SIG-M5 treated with dmso at 0.1 percent for 504 hours (cell line): ENCODE measurements at regions not wholly inside any gene's neighbourhood (a gene's known extent, or its start where the extent isn't known, plus 50 kb on each side); places are given as distances from the start of the nearest gene placed in this dataset.
"Not testable (repeated sequence)": the region's sequence is repeated elsewhere in the genome, so short reads cannot be mapped to it uniquely, and the experiment has no call there.

Experiments
- DNase-seq: peaks from one replicate; lab custom pipeline; 2025; ENCODE audit not compliant: unreplicated experiment; lab: John Stamatoyannopoulos, UW

DNA sequence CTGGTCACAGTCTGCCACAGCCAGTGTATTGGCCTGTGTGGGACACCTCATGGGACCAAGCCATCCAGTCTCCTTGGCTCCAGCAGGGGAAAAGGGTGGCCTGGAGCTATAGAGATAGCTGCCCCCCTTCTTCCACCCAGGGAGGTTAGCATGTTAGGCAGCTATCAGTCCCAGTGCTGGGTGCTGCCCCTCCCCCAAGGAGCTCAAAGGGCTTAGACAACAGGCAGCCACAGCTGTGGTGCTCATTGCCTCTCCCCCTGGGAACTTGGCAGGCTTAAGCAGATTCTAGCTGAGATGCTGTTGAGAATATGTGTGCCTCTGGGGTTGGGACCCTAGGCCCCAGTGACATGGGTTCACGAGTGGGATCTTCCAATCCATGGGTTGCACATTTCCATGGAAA lies 226.0 kb upstream of the PTGER4 start:
- DNase-seq: no peak

- no peak for DNase-seq
Measured at GRCh38 chr5:40452874-40453624, 226.7 kb upstream of the PTGER4 start.

- no peak for DNase-seq
Measured at GRCh38 chr5:40447438-40447837, 232.3 kb upstream of the PTGER4 start.

GRCh38 chr5:40446910-40447309 lies 232.8 kb upstream of the PTGER4 start:
- DNase-seq: peak; percentile 10

DNA sequence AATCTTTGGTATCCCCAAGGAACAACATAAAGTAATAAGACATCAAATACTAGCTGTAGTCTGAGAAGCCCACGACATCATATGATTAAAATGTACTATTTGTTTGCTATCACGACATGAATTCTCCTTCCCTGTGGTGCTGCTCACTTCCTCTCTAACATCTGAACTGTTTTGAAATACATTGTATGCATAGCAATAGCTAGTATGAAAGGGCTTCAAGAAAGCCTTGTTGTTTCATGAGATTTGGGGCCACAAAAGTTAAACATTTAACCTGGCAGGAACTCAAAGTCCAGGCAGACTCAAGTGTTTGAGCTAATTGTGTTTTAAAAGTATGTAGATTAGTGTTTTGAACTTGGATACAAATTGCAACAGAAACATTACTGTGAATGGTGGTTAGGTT lies 237.4 kb upstream of the PTGER4 start:
- DNase-seq: peak; percentile 56

GRCh38 chr5:40441733-40442132 lies 238.0 kb upstream of the PTGER4 start:
- DNase-seq: no peak

- DNase-seq: no peak
Measured at GRCh38 chr5:40440746-40441145, 239.0 kb upstream of the PTGER4 start.

DNA sequence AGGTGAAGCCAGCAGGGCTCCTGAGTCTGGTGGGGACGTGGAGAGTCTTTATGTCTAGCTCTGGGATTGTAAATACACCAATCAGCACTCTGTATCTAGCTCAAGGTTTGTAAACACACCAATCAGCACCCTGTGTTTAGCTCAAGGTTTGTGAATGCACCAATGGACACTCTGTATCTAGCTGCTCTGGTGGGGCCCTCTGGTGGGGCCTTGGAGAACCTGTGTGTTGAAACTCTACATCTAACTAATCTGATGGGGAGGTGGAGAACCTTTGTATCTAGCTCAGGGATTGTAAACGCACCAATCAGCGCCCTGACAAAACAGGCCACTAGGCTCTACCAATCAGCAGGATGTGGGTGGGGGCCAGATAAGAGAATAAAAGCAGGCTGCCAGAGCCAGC lies 240.6 kb upstream of the PTGER4 start:
- DNase-seq: not testable (repeated sequence)

- DNase-seq: not testable (repeated sequence)
Measured at GRCh38 chr5:40438646-40439045, 241.1 kb upstream of the PTGER4 start.

- DNase-seq: peak; percentile 26
Measured at GRCh38 chr5:40437452-40437861, 242.3 kb upstream of the PTGER4 start.

- no peak for DNase-seq
Measured at GRCh38 chr5:40436535-40437237, 243.0 kb upstream of the PTGER4 start.

GRCh38 chr5:40435706-40436105 lies 244.0 kb upstream of the PTGER4 start:
- DNase-seq: not testable (repeated sequence)

DNA sequence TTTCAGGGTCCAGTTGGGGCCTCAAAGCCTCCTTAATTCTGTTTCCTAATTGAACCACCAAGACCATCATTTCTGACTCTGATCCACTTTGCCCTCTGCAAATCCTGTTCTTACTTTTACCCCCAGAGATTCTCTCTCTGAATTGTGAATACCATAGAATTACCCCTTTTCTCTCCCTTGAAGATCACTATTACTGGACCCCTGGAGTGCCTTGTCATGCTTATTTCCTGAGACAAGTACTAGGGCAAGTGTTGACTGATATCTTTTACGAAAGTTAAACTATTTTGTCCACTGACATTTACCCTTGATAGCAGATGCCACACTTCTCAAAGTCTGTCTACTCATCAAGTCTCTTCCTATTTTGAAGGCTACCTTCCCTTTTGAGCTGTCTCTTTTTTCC lies 246.9 kb upstream of the PTGER4 start:
- no peak for DNase-seq

DNA sequence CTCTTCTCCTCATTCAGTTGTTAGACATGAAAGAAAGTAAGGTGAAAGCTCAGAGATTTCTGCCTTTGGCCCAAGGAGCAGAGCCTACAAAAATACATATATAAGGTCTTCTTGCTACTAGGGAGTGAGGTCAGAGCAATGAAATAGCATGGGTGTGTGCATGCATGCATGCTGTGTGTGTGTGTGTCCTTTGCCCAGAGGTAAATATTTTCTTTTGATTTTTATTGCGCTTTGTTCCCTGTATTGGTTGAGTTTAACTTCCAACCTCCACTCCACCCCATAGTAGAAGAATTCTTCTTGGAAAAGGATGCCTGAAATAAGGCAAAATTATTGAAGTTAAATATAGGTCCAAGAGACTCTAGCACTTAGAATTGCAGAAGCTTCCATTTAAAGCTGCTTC lies 248.0 kb upstream of the PTGER4 start:
- DNase-seq: no peak

DNA sequence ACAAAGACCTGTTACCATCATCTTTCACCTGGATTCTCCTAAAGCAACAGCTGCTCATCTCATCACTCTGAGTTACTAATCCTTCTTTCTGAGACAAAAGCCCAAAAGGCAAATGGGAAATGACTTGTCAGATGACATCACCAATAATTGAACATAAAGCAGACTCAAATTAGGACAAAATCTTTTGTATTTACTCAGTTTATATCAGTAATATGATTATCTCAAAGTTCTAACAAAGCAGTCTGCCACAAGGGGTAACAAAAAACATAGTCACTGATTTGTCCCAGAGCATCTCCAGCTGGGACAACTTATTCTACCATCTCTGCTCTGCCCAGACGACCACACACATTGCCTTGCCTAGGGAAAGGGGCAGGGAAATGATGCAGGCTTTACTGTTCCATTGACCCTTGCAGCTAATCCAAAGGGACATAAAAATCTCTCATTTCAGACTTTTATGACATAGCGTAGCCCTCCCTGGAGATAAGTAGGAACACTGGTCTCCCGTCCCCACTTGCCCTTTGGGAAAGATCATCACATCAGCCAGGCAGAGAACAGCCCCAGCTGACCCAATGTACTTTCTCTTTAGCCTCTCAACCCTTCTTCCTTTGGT lies 249.5 kb upstream of the PTGER4 start:
- no peak for DNase-seq

- DNase-seq: peak; percentile 60
Measured at GRCh38 chr5:40429258-40430100, 250.2 kb upstream of the PTGER4 start.

GRCh38 chr5:40428815-40429214 lies 250.9 kb upstream of the PTGER4 start:
- DNase-seq: no peak

GRCh38 chr5:40428126-40428525 lies 251.6 kb upstream of the PTGER4 start:
- peak; percentile 53 for DNase-seq

DNA sequence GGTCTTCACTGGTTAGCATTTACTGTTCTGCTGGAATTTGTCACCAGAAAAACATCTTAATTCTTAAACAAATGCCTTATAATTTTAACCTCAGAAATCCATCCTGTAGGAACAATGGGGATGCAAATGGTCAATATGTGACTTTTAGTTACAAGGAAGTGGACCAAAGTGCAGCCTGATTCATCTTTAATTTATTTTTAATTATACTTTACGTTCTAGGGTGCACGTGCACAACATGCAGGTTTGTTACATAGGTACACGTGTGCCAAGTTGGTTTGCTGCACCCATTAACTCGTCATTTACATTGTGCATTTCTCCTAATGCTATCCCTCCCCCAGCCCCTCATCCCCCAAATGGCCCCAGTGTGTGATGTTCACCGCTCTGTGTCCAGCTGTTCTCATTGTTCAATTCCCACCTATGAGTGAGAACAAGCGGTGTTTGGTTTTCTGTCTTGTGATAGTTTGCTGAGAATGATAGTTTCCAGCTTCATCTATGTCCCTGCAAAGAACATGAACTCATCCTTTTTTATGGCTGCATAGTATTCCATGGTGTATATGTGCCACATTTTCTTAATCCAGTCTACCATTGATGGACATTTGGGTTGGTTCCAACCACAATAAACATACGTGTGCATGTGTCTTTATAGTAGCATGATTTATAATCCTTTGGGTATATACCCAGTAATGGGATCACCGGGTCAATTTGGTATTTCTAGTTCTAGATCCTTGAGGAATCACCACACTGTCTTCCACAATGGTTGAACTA lies 262.5 kb upstream of the PTGER4 start:
- not testable (repeated sequence) for DNase-seq

- DNase-seq: no peak
Measured at GRCh38 chr5:40416588-40416987, 263.1 kb upstream of the PTGER4 start.
